ENCODE measurements at regions not wholly inside any gene's neighbourhood (a gene's known extent, or its start where the extent isn't known, plus 50 kb on each side); places are given as distances from the start of the nearest gene placed in this dataset.
A peak's percentile ranks its signal among the peaks of the same experiment; 100 is the strongest.

DNA sequence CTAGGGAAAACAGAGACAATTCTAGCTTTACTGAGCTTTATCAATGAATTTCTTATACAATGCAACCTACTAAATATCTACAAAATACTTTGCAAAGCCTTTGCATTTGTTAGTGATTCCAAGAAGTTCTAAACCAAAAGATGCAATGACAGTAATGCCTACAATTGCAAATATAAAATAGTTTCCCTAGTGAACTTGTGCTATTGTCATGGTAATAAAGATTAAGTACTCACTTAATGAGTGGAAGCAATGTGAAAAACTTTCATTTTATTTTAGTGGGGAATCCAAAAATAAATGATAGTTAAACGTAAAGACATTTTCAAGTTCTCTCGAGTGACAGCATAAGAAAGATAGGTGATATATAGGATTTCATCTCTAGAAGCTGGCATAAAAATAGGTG is 270.5 kb upstream of the CTNND2 start (continued):
- peak; percentile 55 for TF ChIP-seq CHD7 (IDR thresholded peaks at IDR 0.05; ENCODE audit: insufficient replicate concordance, low read length)
- no peak for TF ChIP-seq MAFK (IDR thresholded peaks at IDR 0.05; ENCODE audit: low read depth, low read length)

Data from H1 (cell line).